Fibroblast of skin of left biceps (primary cell): ENCODE measurements at regions not wholly inside any gene's neighbourhood (a gene's known extent, or its start where the extent isn't known, plus 50 kb on each side); places are given as distances from the start of the nearest gene placed in this dataset.
A peak's percentile ranks its signal among the peaks of the same experiment; 100 is the strongest.
"Not testable (repeated sequence)": the region's sequence is repeated elsewhere in the genome, so short reads cannot be mapped to it uniquely, and the experiment has no call there.

Experiments
- DNase-seq, 2 experiments: peaks; one replicate each; pipeline ENCODE4 v3.0.0-alpha.2; 2013; ENCODE audit warnings: low read depth in 2 of 2

- DNase-seq, result no peak
These were observed 1098.2 kb upstream of the FANCL start for GRCh38 chr2:59339121-59339836.

DNA sequence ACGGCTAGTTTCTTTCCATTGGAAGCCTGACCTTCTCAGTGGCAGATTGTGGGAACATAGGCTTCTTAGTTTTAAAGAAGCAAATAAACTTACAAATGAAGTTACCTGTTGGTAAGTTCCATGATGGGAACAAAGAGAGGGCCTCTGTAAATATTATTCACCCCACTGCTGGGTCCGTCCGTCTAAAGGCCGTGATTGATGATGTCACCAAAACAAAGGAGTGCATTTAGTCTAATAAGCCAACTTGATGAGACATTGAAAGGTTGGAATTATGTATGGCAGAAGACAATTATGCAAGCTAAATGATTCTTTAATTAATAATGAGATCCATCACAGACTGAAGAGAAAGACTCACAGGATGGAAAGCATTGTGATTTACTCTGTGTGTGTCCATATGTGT lies 1091.9 kb upstream of the FANCL start:
- no peak for DNase-seq

DNA sequence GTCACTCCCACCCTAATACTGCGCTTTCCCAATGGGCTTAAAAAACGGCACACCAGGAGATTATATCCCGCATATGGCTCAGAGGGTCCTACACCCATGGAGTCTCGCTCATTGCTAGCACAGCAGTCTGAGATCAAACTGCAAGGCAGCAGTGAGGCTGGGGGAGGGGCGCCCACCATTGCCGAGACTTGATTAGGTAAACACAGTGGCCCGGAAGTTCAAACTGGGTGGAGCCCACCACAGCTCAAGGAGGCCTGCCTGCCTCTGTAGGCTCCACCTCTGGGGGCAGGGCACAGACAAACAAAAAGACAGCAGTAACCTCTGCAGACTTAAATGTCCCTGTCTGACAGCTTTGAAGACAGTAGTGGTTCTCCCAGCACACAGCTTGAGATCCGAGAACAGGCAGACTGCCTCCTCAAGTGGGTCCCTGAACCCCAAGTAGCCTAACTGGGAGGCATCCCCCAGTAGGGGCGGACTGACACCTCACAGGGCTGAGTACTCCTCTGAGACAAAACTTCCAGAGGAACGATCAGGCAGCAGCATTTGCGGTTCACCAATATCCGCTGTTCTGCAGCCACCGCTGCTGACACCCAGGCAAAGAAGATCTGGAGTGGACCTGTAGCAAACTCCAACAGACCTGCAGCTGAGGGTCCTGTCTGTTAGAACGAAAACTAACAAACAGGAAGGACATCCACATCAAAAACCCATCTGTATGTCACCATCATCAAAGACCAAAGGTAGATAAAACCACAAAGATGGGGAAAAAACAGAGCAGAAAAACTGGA lies 1085.6 kb upstream of the FANCL start:
- not testable (repeated sequence) for DNase-seq

GRCh38 chr2:59322870-59323269 lies 1081.7 kb upstream of the FANCL start:
- DNase-seq, result no peak

DNA sequence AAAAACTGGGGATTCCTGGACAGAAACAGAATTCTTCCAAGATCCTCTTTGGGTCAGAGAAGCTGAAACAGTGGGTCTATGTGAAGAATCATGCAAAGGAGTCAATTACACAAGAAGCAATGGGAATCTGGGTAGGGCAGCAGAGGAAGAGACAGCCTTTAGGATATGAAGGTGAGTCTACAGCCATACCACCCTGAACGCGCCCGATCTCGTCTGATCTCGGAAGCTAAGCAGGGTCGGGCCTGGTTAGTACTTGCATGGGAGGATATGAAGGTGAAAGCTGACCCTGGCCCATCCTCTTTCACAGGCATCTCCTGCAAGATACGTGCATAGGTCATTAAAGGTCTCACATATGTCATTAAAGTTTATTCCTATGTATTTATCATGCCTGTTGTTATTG lies 1080.9 kb upstream of the FANCL start:
- no peak for DNase-seq

DNA sequence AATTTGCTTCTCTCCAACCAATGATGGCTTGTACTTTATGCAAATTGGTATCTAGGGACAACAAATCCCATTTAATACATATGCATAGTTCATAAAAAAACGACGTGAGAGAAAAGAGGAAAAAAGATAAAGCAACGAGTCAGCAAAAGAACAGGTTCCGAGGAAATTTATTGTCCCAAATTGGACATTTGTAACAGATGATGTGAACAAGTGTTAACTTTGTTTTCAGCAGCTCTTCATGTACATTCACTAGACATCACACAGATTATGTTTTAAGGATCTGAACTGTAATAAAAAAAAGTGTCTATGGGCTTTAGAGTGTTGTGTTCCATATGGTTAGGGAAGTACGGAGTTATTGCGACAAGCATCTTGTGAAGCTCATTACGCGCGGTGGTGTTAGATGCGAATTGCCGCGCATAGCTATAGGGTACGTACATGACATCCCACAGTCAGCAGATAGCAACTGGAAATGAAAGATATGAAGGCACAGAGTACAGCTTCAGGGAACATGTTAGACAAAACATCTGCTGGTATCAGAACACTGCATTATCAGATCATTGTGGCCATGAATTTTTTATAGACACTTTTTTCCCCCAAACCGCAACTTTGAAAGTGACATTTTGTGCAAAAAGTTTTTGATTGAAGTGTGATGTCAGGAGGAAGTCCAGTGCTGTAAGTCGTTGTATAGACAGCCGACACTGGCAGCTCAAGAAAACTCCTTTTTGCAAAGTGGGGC lies 1073.1 kb upstream of the FANCL start:
- DNase-seq, result no peak

DNA sequence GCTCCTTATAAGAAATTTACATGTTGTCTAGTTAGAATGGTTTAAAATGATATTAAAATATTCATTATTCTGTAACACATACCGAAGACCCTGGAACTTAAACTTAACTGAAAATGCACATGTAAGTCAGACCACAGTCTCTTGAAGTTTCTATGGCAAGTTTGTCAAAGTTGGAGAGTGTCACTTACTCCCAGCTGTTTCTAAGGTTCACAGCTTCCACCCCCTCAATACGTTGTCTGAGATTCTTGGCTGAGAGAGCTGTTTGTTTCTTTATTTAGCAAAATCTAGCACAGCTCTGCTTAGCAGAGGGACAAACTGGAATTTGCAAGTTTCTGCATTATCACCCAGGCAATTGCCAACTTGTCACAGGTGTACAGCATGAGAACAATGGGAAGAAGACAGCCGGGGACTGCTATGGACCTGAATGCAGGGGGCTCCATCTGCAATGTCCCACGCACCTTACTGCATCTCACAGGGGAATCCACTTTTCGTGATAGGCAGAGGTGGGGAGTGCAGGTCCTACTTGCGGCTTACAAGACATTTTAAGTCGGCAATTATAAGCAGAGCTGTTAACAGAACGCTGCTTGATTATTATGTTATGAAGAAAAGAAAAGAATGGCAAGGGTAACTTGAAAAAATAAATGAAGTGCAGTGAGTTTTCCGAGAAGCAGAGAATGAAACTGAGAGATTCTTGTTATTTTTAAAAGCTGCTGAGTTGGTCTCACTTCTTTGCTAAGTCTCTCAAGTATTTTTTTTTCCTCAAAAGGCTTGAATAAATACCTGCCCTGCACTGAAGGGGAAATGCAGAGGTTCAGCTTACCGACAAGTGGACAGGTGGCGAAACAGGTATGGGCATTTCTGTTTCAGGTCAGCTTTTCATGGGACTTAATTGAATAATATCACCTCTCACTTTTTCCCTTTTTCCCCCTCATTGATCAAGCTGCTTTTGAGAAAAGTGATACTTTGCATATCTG lies 1072.1 kb upstream of the FANCL start:
- DNase-seq, result no peak

DNA sequence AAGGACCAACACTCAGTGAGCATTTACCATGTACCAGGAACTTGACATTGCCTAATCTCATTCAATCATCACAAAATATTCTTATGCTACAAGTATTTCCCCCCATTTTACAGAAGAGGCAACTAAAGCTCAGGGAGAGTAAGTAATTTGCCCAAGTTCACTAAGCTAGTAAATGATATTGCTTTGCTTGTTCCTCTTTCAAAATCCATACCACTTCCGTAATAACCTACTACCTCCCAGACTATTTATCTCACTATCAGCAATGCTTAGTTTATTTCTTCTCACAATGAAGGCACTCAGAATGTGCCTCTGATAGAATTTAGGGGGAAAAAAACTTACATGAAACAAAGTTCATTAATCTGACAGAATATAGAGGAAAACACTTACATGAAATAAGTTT lies 1070.9 kb upstream of the FANCL start:
- DNase-seq, result no peak

- DNase-seq, result no peak
These were observed 1067.0 kb upstream of the FANCL start for GRCh38 chr2:59308108-59308507.

DNA sequence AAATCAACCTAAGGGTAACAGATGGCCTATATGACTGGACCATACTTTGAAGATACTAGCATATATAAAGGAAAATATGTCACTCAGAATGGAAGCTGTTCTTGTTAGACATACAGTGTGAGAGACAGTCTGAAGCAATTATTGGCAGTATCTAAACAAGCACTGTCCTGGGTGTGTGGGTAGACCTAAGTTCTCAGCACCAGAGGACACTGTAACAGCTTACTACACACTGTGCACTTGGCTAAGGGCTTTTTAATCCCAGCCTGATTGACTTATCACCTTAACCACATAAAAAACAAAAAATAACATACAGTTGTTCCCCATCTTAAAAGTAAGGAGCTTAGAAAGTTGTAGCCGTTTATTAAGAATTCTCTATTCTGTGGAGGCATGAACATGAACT lies 1066.1 kb upstream of the FANCL start:
- DNase-seq, result no peak

GRCh38 chr2:59303272-59303671 lies 1062.1 kb upstream of the FANCL start:
- no peak for DNase-seq

- DNase-seq, result no peak
These were observed 1061.6 kb upstream of the FANCL start for GRCh38 chr2:59302683-59303082.

DNA sequence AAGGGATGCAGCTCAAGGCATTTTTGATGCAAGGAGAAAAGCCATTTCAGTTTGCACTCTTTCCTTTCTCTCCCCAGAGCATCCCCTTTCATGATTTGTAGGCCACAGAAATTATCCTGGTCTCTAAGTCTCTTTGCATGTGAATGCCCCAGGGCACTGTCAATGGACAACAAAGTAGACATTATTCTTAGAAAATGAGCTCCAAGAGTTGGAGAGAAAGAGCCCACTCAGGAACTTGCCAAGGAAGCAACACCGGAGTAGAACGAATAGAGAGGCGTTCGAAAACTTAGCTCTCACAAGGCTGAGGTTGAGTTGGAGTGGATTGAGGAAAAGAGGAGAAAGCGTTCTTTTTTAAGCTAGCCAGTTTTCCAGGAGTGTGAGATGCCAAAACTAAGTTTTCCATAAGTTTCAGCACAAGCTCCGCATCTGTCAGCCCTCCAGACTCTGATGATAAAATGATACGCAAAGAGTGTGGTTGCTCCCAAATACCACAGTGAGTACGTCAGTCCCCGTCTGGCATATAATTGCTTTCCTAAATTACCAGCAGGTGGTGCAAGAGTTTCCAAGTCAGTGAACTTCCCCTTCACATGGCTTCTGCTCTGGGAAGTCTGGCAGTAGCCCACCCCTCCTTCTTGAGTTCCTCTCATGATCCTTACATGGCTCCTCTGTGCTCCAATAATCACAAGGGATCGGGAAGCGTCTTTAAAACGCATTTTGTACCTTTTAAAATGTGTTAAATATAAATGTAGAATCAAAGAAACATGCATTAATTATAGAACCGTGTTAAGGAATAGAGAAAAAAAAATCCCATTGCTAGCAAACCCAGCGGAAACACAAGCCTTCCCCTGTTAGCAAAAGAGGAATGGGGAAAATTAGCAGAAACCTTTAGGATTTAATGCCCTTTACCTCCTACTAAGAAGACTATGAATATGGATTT lies 1060.6 kb upstream of the FANCL start:
- DNase-seq, result peak; percentile 82 to 84

DNA sequence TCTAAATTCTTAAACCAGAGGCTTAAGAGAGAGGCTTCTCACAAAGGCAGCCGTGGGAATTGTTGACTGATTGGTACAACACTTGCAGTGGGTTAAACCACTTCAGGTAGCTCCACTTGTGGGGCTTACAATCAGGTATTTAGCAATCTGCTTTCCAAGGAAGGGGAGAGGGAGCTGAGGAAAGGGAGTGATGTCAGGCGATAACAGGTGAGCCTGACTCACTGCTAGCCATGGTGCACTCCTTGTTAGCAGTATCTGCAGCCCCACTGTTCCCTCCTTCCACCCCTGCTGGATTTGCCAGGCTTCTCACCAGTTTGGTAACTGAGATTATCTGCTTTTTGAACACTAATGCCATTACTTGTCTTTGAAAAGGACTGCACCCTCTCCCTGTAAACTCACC lies 1056.7 kb upstream of the FANCL start:
- no peak for DNase-seq

DNA sequence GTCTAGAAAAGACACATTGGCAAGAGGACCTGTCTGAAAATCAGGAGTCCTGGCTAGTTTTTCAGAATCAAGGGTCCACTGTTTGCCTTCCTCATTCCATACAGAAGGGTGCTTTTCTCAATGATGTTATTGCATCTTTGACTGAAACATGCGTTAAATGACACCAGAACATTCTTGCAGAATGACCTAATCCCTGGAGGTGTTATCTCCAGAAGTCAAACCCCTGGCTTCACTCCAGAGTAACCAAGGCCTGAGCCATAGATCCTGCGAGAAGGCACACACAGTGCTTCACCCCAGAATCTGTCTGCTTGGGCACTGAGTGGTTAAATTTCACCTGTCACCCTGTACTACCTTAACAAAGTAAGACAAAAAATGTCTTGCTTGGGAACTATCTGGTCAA lies 1055.2 kb upstream of the FANCL start:
- no peak for DNase-seq

DNA sequence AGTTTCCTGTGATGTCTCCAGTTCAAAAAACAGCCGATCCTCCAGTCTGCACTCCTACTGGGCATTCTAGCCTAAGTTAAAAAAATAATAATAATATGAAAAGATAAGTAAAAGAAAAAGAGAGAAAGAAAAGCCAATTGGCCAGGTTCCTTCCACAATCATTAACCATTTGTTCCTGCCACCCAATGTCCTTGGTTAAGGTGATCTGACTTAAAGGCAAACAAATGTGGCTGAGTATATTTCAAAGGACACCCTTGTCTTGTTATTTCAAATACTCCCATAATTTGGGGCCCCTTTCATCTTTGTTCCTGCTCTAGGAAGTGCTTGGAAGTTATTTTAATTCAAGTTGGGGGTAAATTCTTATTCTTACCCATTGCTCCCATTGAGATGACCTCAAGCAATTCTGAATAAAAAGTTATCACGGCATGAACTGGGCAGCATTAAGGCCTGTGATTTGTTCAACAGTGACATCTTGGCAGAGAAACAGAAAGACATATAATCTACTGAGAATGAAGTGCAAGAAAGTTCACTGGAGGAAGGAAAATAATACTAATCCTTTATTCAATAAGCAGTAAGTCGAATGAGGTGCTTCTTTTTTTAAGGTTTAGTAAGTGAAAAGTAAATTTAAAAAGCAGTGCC lies 1054.5 kb upstream of the FANCL start:
- DNase-seq, result no peak

DNA sequence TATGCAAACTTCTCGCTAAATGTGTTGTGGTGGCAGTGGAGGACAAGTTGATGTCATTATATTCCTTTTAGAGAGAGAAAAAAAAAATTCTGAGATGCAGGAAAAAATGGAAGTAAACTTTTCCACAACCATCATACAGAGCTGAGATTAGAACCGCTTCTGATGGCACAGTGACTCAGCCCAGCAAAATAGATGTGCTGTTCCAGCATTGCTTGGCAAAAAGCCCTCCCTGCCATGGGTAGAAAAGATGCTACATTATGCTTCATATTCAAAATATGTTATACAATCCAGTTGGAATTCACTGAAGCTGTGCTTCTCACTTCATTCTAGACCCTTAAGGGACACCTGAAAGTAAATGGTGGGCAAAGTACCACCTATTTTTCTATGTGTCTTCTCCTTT lies 1047.6 kb upstream of the FANCL start:
- no peak for DNase-seq

- DNase-seq, result no peak
These were observed 1041.4 kb upstream of the FANCL start for GRCh38 chr2:59282374-59283057.

- DNase-seq, result no peak
These were observed 1036.5 kb upstream of the FANCL start for GRCh38 chr2:59277671-59278070.
